ENCODE measurements at regions not wholly inside any gene's neighbourhood (a gene's known extent, or its start where the extent isn't known, plus 50 kb on each side); places are given as distances from the start of the nearest gene placed in this dataset.

GRCh38 chr1:4004635-4005430 is 104.8 kb upstream of the C1orf174 start:
- TF ChIP-seq CTCF (IDR thresholded peaks at IDR 0.05) (no peak), POLR2A (IDR thresholded peaks at IDR 0.05; ENCODE audit: low read depth) (no peak), POLR2AphosphoS5 (IDR thresholded peaks at IDR 0.05) (no peak)
